GM18909 (cell line): ENCODE measurements at regions not wholly inside any gene's neighbourhood (a gene's known extent, or its start where the extent isn't known, plus 50 kb on each side); places are given as distances from the start of the nearest gene placed in this dataset.

Source experiments
- ATAC-seq: cut with Tn5 transposase; IDR thresholded peaks from one replicate; pipeline ENCODE4 v1.9.1; 2021; ENCODE audit warnings: mild to moderate bottlenecking; ENCODE audit not compliant: unreplicated experiment, poor library complexity

- no peak for ATAC-seq
These were observed 144.9 kb upstream of the NCKAP5 start for GRCh38 chr2:133713049-133713580.

GRCh38 chr2:133716166-133716565, 147.9 kb upstream of the NCKAP5 start:
- ATAC-seq = no peak

- ATAC-seq = no peak
These were observed 149.2 kb upstream of the NCKAP5 start for GRCh38 chr2:133717497-133717896.

- ATAC-seq = no peak
These were observed 150.5 kb upstream of the NCKAP5 start for GRCh38 chr2:133718688-133719201.

GRCh38 chr2:133720429-133720828, 152.2 kb upstream of the NCKAP5 start:
- ATAC-seq = no peak

GRCh38 chr2:133721118-133721517, 152.9 kb upstream of the NCKAP5 start:
- no peak for ATAC-seq

- no peak for ATAC-seq
These were observed 154.9 kb upstream of the NCKAP5 start for GRCh38 chr2:133723133-133723532.

- ATAC-seq = no peak
These were observed 158.7 kb upstream of the NCKAP5 start for GRCh38 chr2:133726973-133727372.

- ATAC-seq = no peak
These were observed 163.8 kb upstream of the NCKAP5 start for GRCh38 chr2:133732059-133732458.

- no peak for ATAC-seq
These were observed 165.0 kb upstream of the NCKAP5 start for GRCh38 chr2:133732982-133733900.

GRCh38 chr2:133733901-133734255, 165.6 kb upstream of the NCKAP5 start:
- ATAC-seq = no peak

GRCh38 chr2:133734716-133735495, 166.6 kb upstream of the NCKAP5 start:
- ATAC-seq = no peak

- ATAC-seq = no peak
These were observed 168.4 kb upstream of the NCKAP5 start for GRCh38 chr2:133736674-133737073.

- ATAC-seq = no peak
These were observed 169.2 kb upstream of the NCKAP5 start for GRCh38 chr2:133737242-133737993.

- ATAC-seq = no peak
These were observed 170.8 kb upstream of the NCKAP5 start for GRCh38 chr2:133739039-133739438.

- no peak for ATAC-seq
These were observed 172.2 kb upstream of the NCKAP5 start for GRCh38 chr2:133740500-133740899.

- ATAC-seq = no peak
These were observed 179.9 kb upstream of the NCKAP5 start for GRCh38 chr2:133748007-133748700.

GRCh38 chr2:133753665-133754064, 185.4 kb upstream of the NCKAP5 start:
- ATAC-seq = no peak

GRCh38 chr2:133755480-133756300, 187.4 kb upstream of the NCKAP5 start:
- ATAC-seq = no peak
